Suppressor macrophage treated with lipopolysaccharide for 4 hours (primary cell): ENCODE measurements at regions not wholly inside any gene's neighbourhood (a gene's known extent, or its start where the extent isn't known, plus 50 kb on each side); places are given as distances from the start of the nearest gene placed in this dataset.
"Not testable (repeated sequence)": the region's sequence is repeated elsewhere in the genome, so short reads cannot be mapped to it uniquely, and the experiment has no call there.

Experiments
- DNase-seq: peaks from one replicate; pipeline ENCODE4 v3.0.0-alpha.2; 2020

DNA sequence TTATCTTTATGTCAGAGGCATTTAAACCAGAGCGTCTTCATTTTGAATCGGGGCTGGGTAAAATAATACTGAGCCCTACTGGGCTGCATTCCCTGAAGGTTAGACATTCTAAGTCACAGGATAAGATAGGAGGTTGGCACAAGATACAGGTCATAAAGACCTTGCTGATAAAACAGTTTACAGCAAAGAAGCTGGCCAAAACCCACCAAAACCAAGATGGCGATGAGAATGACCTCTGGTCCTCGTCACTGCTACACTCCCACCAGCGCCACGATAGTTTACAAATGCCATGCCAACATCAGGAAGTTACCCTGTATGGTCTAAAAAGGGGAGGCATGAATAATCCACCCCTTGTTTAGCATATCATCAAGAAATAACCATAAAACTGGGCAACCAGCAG lies 110.5 kb upstream of the ZFP64 start:
- DNase-seq = not testable (repeated sequence)

DNA sequence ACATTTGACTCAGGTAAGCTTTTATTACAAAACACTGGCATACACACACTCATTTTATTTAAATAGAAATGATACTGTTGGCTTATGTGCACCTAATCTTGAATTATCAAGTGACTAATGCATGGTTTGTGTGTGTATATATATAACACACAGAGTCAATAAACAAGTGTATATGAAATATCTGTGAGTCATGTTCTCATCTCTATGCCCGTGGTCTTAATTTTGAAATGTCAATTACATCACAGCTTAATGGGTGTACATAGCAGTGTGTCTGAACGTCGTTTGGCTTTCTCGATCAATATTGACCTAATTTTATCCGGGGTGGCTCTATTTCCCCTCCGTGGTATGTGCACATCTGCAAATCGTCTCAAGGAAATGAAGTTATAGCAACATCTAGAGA lies 104.0 kb upstream of the ZFP64 start:
- no peak for DNase-seq

DNA sequence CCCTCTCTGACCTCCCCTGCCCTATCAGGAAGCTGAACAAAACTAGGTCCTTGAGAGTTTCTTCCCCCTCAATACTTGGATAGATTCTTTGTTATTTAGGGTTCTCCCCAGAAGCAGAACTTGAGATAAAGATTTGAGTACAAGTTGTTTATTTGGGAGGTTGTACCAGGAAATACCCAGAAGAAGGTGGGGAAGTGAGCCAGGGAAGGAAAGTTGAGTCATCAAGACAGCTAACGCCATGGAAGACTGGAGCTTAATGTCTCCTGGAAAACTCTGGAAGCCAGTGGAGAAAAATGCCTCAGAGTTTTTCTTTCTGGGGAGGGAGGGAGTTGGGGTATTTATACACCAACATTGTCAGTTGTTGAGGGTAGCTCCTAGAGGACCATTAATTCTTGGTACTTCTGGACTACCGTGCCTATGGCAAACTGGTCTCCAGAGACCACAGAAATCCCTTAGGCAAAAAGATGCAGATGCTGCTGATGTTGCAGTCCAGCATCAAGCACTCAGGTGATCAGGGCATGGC lies 102.6 kb upstream of the ZFP64 start:
- DNase-seq = no peak

DNA sequence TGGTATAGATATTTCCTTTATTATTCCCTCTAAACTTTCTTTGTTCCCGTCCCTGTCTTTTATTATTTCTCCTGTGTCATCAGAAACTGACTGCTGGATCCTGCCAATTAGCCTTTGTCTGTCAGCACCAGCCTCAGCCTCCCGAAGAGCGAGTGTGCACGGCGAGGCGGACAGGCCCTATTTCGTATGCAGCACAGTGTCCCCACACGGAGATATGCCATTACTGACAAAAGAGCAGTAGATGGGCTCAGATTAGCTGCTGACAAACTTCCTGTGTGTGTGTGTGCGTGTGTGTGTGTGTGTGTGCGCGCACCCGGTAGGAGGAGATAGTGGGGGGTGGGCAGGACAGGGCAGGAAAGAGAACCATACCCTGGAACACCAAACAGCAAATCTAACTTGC lies 99.5 kb upstream of the ZFP64 start:
- no peak for DNase-seq

DNA sequence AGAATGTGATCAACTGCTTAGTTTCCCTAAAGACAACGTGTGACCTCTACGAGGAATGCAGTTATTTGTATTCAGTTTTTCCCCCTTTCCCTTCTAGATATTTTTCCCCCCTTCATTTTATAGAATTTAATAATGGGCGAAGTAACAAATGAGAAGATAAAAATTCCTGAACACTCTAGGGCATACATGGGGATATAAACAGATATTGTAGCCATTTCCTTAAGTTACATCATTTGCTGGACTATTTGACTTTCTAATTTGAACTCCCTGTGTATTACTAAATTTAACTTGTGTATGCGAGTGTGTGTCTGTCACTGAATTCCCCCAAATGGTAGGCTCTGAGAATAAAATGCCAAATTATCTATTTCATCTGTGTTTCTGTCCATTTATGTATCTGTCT lies 99.0 kb upstream of the ZFP64 start:
- no peak for DNase-seq

DNA sequence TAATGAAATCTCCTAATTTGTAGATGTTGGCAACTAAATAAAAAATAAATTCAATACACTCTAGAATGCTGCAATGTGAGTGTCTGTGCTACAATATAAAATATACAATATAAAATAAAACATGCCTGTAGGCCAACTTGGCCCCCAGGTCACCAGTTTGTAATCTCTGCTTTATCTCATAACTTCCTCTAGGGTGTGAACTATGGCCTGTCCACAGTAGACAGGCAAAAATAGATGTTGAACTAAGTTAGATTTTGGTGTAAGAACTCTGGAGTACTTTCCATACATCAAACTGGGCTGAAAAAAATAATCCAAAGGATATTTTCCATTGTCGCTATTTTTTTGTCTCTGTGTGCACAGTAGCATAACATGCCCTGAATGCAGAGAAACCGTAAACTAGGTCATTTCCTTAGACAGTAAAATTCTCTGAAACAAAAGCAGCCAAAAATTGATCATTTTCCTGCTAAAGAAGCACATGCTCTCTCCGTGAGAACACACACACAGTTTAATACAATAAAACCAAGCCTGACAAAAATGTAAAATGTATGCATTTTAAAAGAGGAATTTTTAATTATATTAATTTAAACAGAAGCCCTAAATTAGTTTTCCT lies 98.5 kb upstream of the ZFP64 start:
- DNase-seq = no peak

DNA sequence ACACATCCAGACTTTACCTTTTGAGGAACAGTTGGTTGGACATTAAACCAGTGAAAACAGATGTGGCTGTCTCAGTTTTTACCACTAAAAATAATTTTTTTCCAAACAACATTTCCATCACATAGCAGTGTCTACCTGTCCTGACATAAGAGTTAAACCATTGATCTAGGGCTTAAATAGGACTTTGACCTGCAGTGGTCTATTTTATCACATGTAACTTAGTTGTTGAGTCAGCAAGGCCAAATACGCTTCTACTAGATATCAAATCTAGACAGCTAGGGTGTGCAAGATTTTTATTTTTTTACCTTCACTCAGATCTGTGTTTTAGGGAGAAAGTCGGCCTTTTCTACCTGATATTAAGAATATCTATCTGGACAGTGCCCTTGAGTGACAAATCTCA lies 88.8 kb upstream of the ZFP64 start:
- DNase-seq = no peak

DNA sequence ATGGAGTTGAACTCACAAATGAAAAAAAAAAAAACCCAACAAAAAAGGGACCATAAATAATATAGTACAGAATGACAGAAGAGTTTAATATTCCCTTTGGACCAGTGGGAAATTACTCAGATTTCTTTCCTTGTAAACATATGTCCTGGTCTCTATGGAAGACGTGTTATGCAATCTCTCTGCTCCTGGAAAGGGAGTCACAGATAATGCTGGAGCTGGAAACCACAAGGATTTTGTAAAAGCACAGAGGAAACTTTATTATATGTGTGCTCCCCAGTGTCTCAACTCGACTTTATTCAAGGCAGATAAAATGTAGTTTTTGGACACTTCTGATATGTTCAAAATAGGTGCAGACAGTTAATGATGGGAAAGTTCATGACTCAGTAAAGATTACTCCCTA lies 88.1 kb upstream of the ZFP64 start:
- no peak for DNase-seq

DNA sequence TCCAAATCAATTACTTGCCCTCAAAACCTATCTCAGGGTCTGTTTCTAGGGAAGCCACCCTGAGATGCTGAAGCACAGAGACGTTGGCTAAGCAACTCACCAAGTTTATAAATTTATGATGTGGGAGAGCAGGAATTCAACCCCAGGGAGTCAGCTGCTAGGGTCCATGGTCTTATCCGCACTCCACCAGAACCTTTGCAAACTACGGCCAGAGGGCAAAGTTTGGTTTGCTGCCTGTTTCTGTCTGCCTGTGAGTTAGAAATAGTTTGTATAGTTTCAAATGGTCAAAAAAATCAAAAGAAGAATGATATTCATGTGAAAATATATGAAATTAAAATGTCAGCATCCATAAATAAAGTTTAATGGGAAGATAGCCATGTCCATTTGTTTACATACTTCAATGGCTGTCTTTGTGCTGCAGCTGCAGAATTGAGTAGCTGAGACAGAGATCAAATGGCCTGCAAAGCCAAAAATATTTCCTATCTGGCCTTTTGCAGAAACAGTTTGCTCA lies 83.7 kb upstream of the ZFP64 start:
- no peak for DNase-seq

DNA sequence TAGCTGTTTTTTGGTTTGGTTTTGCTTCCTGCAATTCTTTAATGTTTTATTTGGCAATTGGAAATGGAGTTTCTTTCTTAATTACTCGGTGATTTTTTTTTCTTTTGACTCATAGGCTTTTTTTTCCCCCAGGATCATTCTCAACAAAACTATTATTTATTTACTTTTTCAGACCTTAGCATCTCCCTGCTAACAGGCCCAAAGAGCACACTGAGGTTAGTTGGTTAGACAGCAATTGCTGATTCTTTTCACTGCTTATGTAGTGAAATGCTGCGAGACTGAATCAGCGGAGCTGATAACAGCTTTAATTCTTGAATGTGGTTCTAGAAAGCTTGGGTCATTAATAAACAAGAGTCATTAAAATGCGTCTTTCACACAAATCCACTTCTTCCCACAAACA lies 79.1 kb upstream of the ZFP64 start:
- DNase-seq = no peak

DNA sequence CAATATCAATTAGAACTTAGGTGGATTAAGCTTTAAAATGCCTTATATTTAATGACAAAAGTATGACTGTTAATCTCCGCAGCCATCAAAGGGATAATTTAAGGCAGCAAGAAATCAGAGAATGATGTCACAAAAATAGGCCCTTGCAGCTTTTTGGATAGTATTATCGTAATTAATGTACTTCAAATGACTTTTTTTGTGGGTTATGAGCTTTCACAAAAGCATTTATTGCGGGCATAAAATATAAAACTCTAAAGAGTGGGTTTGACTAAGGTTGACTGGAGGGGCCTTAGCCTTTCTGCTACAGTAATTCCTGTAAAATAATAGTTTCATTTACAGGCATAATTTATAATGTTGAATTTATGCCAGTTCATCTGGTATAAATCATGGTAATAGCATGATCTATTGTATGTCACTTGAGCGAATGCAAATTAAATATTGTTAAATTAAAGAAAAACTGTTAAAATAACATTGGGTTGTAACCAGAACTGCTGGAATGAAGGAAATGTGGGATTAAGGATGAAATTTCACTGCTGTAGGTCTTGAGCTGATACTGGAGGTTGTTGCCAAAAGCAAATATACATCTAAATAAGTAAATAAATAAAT lies 78.5 kb upstream of the ZFP64 start:
- no peak for DNase-seq

DNA sequence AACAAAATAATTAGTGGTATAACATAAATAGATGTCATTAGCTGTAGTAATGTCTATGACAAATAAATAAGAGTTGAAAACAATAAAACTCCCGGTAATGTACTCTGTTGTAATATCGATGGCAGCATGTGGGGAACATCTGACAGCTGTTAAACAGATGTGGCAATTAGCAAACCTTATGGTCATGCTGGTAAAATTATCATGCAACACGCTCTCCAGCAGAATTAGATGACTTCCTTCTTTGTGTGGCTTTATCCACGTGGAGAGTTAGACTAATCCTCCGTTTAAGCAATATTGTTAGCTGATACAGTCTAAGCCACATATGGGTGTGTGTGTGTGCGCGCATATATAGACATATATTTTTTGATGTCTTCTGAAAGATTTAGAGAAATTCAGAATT lies 77.7 kb upstream of the ZFP64 start:
- DNase-seq = peak; percentile 33

DNA sequence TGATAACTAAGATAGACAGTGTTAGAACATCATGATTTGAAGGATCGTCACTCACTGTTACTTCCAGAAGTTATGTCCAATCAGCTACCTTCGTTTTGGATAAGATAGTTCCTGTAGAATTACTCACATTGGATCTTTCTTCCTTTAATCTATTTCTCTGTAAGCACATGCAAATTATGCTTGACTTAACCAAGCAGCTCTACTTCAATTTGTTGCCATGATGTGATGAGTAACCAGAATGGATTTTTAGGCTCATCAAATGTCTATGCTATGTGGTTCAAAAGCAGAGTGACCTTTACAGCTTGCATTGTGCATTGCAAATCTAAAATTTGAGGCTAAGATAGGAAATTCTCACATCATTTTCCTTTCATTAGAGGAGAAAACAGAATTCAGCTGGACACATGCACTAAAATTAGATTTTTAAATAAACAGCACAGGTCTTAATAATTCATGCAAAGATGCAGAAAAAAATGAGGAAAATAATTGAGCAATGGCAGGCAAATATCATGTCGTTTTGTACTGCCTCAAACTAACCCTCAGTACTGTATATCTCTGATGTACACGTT lies 76.7 kb upstream of the ZFP64 start:
- no peak for DNase-seq

DNA sequence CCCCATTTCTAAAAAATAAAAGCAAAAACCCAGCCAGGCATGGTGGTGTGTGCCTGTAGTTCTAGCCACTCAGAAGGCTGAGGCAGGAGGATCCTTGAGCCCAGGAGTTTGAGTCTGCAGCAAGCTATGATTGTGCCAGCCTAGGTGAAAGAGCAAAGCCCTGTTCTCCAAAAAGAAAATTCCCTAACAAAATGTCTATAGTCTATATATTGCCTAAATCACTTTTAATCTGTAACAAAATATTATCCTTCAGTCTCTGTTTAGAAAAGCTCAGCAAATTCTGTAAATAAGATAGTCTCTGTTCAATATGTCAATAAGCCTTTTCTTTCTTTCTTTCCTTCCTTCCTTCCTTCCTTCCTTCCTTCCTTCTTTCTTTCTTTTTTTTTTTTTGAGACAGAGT lies 75.8 kb upstream of the ZFP64 start:
- DNase-seq = no peak

DNA sequence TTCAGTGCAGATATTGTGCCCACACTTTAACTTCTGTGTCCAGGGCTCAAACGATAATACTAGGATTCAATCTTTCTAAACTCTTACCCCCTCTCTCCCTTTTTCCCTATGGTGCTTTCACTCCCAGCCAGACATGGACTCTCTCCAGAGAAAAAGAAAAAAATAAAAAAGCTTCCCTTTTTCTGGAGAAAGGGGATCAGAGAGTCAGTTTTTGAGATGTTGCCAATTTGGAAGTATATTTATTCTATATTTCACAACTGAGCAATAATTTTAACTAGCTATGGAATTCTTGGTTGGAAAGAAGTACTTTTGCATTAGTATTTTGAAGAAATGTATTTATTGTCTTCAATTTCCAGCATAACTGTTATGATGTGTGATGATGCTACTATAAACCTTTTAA lies 72.2 kb upstream of the ZFP64 start:
- no peak for DNase-seq

DNA sequence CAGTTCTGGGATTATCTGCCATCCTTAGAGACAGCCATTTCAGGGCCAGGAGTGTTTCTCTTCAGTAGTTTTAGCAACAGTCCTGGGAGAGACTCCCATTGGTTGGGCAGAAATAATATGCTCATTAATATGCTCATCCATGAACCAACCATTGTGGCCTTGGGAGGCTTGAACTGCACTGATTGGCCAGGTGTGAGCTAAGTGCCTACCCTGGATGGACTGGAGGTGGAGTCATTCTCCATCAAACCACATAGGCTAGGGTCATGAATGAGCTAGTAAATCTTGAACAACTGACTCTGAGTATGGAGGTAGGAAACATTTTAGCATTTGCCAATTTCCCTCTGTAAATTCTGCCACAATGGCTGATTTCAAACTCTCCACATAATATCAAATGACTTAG lies 70.2 kb upstream of the ZFP64 start:
- no peak for DNase-seq

DNA sequence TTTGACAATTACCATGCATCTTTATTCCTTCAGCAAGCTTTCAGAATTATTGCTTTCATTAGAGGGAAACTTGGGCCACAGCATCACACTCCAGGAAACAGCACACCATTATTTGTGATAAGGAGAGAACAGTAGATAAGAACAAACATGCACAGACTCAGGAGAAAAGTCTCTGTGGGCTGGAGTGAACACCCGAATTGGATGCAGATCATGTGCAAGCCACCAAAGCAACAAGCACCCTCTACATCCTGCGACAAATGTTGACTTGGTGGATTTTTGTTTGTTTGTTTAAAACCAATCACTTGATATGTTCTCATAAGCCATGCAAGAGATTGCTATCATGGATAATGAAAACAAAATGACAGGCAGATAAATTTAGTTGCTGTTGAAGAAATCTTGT lies 67.7 kb upstream of the ZFP64 start:
- no peak for DNase-seq

DNA sequence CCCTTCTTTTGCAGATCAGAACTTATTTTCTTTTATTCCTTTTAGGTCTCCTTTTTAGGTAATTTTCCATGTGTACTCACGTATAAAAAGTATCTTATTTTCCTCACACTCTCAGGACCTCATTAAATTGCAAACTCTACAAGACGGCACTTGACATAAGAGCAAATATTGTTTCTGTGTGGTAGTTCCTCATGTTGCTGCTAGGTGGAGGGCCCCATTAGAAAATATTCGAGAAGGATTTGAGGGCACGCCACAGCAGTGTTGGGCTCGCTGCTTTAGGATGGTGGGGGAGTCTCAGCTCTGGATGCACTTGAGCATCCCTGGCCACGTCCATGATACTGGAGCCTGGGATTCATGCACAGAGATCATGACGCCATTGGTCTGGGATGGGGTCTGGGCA lies 64.9 kb upstream of the ZFP64 start:
- DNase-seq = no peak

DNA sequence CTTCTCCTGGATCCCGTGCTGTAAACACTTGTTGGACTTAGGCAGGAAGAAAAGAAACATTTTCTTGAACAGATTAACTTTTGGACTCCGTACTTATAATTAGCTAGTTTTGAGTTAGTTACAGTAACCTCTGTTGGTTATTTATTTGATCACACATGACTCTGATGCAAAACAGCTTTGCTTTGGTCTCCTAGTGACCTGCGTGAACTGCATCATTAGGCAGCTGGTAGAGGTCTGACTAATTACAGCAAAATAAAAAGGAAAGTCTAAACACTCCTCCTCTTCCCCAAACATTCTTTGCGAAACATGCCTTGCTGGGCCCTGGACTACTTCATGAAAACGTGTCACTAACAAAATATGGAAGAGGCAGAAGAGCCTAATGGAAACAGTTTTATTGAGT lies 61.1 kb upstream of the ZFP64 start:
- no peak for DNase-seq

DNA sequence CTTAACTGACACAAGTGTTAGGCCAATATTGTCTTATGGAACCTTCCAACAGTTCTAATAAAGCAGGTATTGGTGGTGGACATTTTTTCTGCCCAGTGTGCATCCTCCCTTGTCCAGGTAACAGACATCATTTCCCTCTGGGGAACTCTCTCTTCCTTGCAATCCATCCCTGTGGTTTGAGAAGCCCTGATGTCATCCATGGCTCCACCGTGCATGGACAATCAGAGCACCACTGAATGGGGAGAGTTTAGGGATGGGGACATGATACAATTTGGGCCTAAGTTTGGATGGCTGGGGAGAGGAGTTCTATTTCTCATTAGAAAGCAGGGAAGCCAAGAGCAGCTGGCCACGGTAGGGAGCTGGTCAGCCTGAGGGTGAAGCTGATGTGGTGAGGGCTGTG lies 60.2 kb upstream of the ZFP64 start:
- no peak for DNase-seq

DNA sequence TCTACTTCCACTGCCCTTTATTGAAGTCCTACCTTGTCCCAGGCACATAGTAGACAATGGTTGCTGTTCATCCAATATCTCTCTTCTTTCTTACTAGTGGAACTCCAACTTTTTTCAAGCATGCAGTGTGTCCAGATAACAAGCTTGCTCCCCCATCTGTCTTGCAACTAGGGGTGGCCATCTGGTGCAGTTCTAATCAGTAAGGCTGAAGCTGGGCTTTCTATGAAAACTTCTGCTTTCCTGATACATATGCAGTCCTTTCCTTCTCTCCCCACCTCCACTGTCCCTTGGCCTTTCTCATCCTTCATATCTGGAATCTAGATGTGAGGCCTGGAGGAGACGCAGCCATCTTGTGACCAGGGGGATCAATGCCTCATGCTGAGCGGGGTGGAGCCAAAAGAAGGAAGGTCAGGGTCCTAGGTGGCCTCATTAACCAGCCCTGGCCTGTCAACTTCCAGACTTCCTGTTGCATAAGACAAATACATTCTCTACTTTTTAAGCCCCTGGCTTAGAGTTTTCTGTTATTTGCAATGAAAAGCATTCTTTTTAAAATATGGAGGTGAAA lies 59.6 kb upstream of the ZFP64 start:
- no peak for DNase-seq

DNA sequence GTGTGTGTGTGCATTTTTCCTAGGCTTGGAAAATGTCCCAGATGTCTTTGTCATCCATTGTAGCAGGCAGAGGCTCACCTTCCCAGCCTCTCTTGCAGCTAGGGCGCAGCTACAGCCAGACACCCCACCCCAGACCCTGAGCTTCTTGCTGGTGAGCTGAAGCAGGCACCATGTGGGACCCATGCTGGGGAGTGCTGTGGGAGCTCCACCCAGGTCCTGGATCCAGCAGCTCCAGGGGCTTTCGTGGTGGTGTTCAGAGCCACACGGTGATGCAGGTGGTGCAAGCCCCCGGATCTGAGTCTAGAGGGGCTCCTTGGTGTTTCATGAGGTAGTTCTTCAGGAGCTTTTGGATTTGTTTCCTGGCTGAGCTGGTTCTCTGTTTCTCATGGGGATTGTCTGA lies 56.0 kb upstream of the ZFP64 start:
- no peak for DNase-seq

DNA sequence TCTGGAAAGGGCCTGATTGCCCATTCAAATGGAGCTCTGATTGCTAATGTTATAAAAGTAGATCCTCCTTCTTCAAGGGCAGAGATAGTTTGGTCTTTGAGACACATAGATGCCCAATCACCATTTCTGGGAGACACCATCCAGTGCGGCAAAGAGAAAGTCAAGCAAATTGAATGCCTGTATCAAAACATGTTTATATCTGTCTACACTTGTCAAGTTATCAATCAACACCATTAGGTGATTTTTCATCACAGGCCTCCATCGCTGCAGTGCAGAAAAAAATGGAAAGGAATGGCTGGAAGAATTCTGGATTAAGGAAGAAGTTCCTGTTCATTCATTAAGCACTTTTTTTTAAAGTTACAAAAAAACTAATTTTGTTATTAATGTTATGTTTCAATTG lies 54.8 kb upstream of the ZFP64 start:
- no peak for DNase-seq

DNA sequence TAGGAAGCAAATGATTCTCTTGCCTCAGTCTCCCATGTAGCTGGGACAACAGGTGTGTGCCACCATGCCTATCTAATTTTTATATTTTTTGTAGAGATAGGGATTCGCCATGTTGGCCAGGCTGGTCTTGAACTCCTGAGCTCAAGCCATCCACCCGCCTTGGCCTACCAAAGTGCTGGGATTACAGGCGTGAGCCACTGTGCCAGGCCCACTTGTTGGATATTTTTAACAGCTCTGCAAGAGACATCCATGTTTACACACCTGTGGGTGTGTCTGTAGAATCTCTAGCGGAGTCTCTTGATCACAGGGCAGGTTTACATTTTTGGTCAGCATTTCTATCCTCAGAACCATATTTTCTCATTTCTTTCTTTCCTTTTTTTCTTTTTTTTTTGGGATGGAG lies 53.1 kb upstream of the ZFP64 start:
- no peak for DNase-seq
